IMR-90 (cell line): ENCODE measurements at regions not wholly inside any gene's neighbourhood (a gene's known extent, or its start where the extent isn't known, plus 50 kb on each side); places are given as distances from the start of the nearest gene placed in this dataset.

Experiments
- ATAC-seq: fragments of 200-7000 bp; cut with Tn5 transposase; 2 replicates; pipeline ENCODE4 v1.9.1; 2020; ENCODE audit warnings: low read depth, mild to moderate bottlenecking, moderate library complexity
- BruUV-seq: library from RNA; stranded (reverse); fragments of 400-500 nt; replicated peaks from 2 replicates; lab custom pipeline; 2021; lab: Mats Ljungman, UMichigan
- CTCF ChIA-PET: fragments of 300-600 bp; formaldehyde crosslinking; extraction: SDS; loops from one replicate; lab custom pipeline; 2021; ENCODE audit warnings: antibody characterized with exemption; lab: Yijun Ruan, JAX
- POLR2A ChIA-PET: fragments of 300-600 bp; sonication (Branson Sonifier 250); formaldehyde crosslinking; loops from one replicate; lab custom pipeline; 2022; ENCODE audit warnings: antibody characterized with exemption; ENCODE audit not compliant: unreplicated experiment; lab: Charles Lee
- DNase-seq: peaks from one replicate; pipeline ENCODE4 v3.0.0; 2013
- H2AFZ ChIP-seq: replicated peaks from 2 replicates; pipeline ENCODE3; 2013; ENCODE audit warnings: low read length, mild to moderate bottlenecking; ENCODE audit not compliant: poor library complexity
- H2AK5ac ChIP-seq: 2 replicates; pipeline ENCODE4 v1.6.1; 2013; ENCODE audit warnings: low read depth, low read length, inconsistent platforms
- H2AK9ac ChIP-seq: replicated peaks from 2 replicates; pipeline ENCODE3; 2013; ENCODE audit warnings: mild to moderate bottlenecking, low read depth, low read length, moderate library complexity; ENCODE audit not compliant: poor library complexity
- H2BK120ac ChIP-seq: 2 replicates; pipeline ENCODE4 v1.6.1; 2013; ENCODE audit warnings: low read depth, low read length, inconsistent platforms
- H2BK15ac ChIP-seq: 3 replicates; pipeline ENCODE4 v1.6.1; 2013; ENCODE audit warnings: low read depth, low read length, inconsistent platforms
- H2BK20ac ChIP-seq: 2 replicates; pipeline ENCODE4 v1.6.1; 2013; ENCODE audit warnings: low read depth, mild to moderate bottlenecking, inconsistent platforms, low read length, moderate library complexity
- H2BK5ac ChIP-seq: 2 replicates; pipeline ENCODE4 v1.6.1; 2013; ENCODE audit warnings: mild to moderate bottlenecking, low read depth, low read length, inconsistent platforms; ENCODE audit not compliant: poor library complexity, severe bottlenecking
- H3K14ac ChIP-seq: replicated peaks from 2 replicates; pipeline ENCODE4 v1.6.1; 2013; ENCODE audit warnings: low read depth, low read length, inconsistent platforms
- H3K18ac ChIP-seq: 2 replicates; pipeline ENCODE4 v1.6.1; 2013; ENCODE audit warnings: low read depth, low read length, control low read depth
- H3K23ac ChIP-seq: 2 replicates; pipeline ENCODE4 v1.6.1; 2013; ENCODE audit warnings: low read depth, low read length, inconsistent platforms
- H3K27ac ChIP-seq: 2 replicates; pipeline ENCODE4 v1.5.1; 2013; ENCODE audit warnings: mild to moderate bottlenecking, control low read depth, low read length; ENCODE audit not compliant: insufficient read depth
- H3K27me3 ChIP-seq: 2 replicates; pipeline ENCODE4 v1.6.1; 2013; ENCODE audit warnings: low read length; ENCODE audit not compliant: control insufficient read depth, insufficient read depth
- H3K36me3 ChIP-seq: 2 replicates; pipeline ENCODE4 v1.6.1; 2013; ENCODE audit warnings: low read length, mixed read lengths; ENCODE audit not compliant: control insufficient read depth, insufficient read depth
- H3K4ac ChIP-seq: 2 replicates; pipeline ENCODE4 v1.6.1; 2013; ENCODE audit warnings: low read depth, low read length, inconsistent platforms
- H3K4me1 ChIP-seq: 2 replicates; pipeline ENCODE4 v1.6.1; 2013; ENCODE audit warnings: low read length, mixed read lengths; ENCODE audit not compliant: control insufficient read depth, insufficient read depth
- H3K4me2 ChIP-seq: 2 replicates; pipeline ENCODE4 v1.6.1; 2013; ENCODE audit warnings: low read depth, mild to moderate bottlenecking, control low read depth, low read length, moderate library complexity
- H3K4me3 ChIP-seq: 2 replicates; pipeline ENCODE4 v1.5.1; 2013; ENCODE audit warnings: low read depth, mild to moderate bottlenecking, control low read depth, low read length, moderate library complexity; ENCODE audit not compliant: insufficient read depth
- H3K56ac ChIP-seq: 2 replicates; pipeline ENCODE4 v1.6.1; 2013; ENCODE audit warnings: low read length, inconsistent platforms; ENCODE audit not compliant: insufficient read depth; ENCODE audit errors: extremely low read depth
- H3K79me1 ChIP-seq, 2 experiments: 2 replicates each; pipeline ENCODE4 v1.6.1; 2013; ENCODE audit warnings: low read length in 2 of 2, inconsistent platforms in 1 of 2, low read depth in 1 of 2
- H3K9ac ChIP-seq: 2 replicates; pipeline ENCODE4 v1.6.1; 2013; ENCODE audit warnings: low read depth, low read length, control low read depth
- H3K9me1 ChIP-seq: 2 replicates; pipeline ENCODE4 v1.6.1; 2013; ENCODE audit warnings: low read length, inconsistent platforms; ENCODE audit not compliant: insufficient read depth
- H3K9me3 ChIP-seq: 2 replicates; pipeline ENCODE4 v1.6.1; 2013; ENCODE audit warnings: low read length; ENCODE audit not compliant: control insufficient read depth, insufficient read depth
- H4K20me1 ChIP-seq: 2 replicates; pipeline ENCODE4 v1.6.1; 2013; ENCODE audit warnings: low read length, inconsistent platforms; ENCODE audit not compliant: insufficient read depth
- H4K5ac ChIP-seq: 2 replicates; pipeline ENCODE4 v1.6.1; 2013; ENCODE audit warnings: mild to moderate bottlenecking, low read depth, low read length, control low read depth
- H4K8ac ChIP-seq, 2 experiments: 2 replicates each; pipeline ENCODE4 v1.6.1; 2013; ENCODE audit warnings: low read depth in 2 of 2, low read length in 2 of 2, control low read depth in 1 of 2, inconsistent platforms in 1 of 2
- H4K91ac ChIP-seq: 2 replicates; pipeline ENCODE4 v1.6.1; 2013; ENCODE audit warnings: low read depth, low read length, inconsistent platforms; ENCODE audit not compliant: insufficient read depth
- CEBPB ChIP-seq: IDR thresholded peaks from 2 replicates; pipeline ENCODE4 v1.6.1; 2012; ENCODE audit warnings: low read depth, low read length, improper control_type of control experiment
- POLR2A ChIP-seq: IDR thresholded peaks from 2 replicates; pipeline ENCODE4 v1.6.1; 2012; ENCODE audit warnings: mild to moderate bottlenecking, low read depth, low read length
- WGBS, 2 experiments: methylation state at CpG; one replicate each; pipeline versions ENCODE4 v1.1.5 to v1.1.7; 2013; ENCODE audit warnings: missing lambda C conversion rate in 2 of 2; ENCODE audit not compliant: insufficient read length in 1 of 2; ENCODE audit errors: extremely low coverage in 2 of 2; 5-methylcytosine and 5-hydroxymethylcytosine counted together
- dilution Hi-C: fragments of 300-500 bp; cut with HindIII; formaldehyde crosslinking; loops from one replicate; pipeline ENCODE4 v1.14.3; 2018; ENCODE audit warnings: low sequenced_read_pairs; ENCODE audit not compliant: unreplicated experiment
- in situ Hi-C: fragments of 300-500 bp; cut with MboI; formaldehyde crosslinking; loops from 3 replicates; pipeline ENCODE4 v1.14.3; 2019; ENCODE audit warnings: low sequenced_read_pairs, inconsistent platforms, mixed read lengths
- intact Hi-C: fragments of 100-400 bp; cut with micrococcal nuclease; formaldehyde crosslinking; loops from 2 replicates; pipeline ENCODE4 v1.10.0; 2022
- TF ChIP-seq, protein P1 (sequence below): conservative IDR thresholded peaks from 2 replicates; pipeline ENCODE4 v1.5.1; 2012; ENCODE audit warnings: mild to moderate bottlenecking, low read depth, low read length, improper control_type of control experiment

GRCh38 chr14:85317491-85318021 lies 212.4 kb upstream of the FLRT2 start:
- TF ChIP-seq CEBPB = peak; percentile 15; the same call in 1 of the 2 replicates
- TF ChIP-seq POLR2A = no peak
- TF ChIP-seq, protein P1, sequence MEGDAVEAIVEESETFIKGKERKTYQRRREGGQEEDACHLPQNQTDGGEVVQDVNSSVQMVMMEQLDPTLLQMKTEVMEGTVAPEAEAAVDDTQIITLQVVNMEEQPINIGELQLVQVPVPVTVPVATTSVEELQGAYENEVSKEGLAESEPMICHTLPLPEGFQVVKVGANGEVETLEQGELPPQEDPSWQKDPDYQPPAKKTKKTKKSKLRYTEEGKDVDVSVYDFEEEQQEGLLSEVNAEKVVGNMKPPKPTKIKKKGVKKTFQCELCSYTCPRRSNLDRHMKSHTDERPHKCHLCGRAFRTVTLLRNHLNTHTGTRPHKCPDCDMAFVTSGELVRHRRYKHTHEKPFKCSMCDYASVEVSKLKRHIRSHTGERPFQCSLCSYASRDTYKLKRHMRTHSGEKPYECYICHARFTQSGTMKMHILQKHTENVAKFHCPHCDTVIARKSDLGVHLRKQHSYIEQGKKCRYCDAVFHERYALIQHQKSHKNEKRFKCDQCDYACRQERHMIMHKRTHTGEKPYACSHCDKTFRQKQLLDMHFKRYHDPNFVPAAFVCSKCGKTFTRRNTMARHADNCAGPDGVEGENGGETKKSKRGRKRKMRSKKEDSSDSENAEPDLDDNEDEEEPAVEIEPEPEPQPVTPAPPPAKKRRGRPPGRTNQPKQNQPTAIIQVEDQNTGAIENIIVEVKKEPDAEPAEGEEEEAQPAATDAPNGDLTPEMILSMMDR = no peak
- H3K79me1 ChIP-seq = no peaks in the 10 kb centered on the region
- DNase-seq (peak; percentile 26), ATAC-seq (no peak)
- H3K56ac ChIP-seq = no peak overlapping the region
- H3K4me2 ChIP-seq = no peak overlapping the region
- H4K5ac ChIP-seq = peak overlapping the region; percentile 17; the same call in 1 of the 2 replicates
- no CpG with 5 or more reads among the region's 3 CpGs for WGBS, 2 experiments
- no peak overlapping the region for H3K4me3 ChIP-seq
- H3K23ac ChIP-seq = no peak overlapping the region
- H3K9ac ChIP-seq = no peak overlapping the region
- H4K91ac ChIP-seq = no peak overlapping the region
- H3K9me3 ChIP-seq = no peaks in the 10 kb centered on the region
- no peak overlapping the region for H2BK20ac ChIP-seq
- H2AFZ ChIP-seq = no peak overlapping the region
- no peaks in the 10 kb centered on the region for H4K20me1 ChIP-seq
- H2BK5ac ChIP-seq = no peak overlapping the region
- H3K18ac ChIP-seq = peak overlapping the region; percentile 29; the same call in 1 of the 2 replicates
- H2BK120ac ChIP-seq = no peak overlapping the region
- peaks cover 2% of the 10 kb centered on the region; the same call in 1 of the 2 replicates for H3K4me1 ChIP-seq
- in situ Hi-C loops = no loop called here
- intact Hi-C loops = loop anchor here (10.0 kb wide), 1 partner anchor 207 kb away; no protein-coding TSS in a partner anchor
- no peak overlapping the region for H2AK9ac ChIP-seq
- no peak overlapping the region for H3K27ac ChIP-seq
- H3K9me1 ChIP-seq = no peaks in the 10 kb centered on the region
- no peaks in the 10 kb centered on the region for H3K27me3 ChIP-seq
- no peak overlapping the region for H3K4ac ChIP-seq
- H2BK15ac ChIP-seq = no peak overlapping the region
- no peaks in the 10 kb centered on the region for H3K36me3 ChIP-seq
- BruUV-seq = no TSS peak
- H4K8ac ChIP-seq = no peak overlapping the region
- no peak overlapping the region for H2AK5ac ChIP-seq
- ChIA-PET CTCF (interaction anchor here (0.6 kb wide), 2 partner anchors 27 to 53 kb away, joined by 3 to 4 read pairs; no protein-coding TSS in a partner anchor), POLR2A (no interaction called here)
- H3K14ac ChIP-seq = no peak overlapping the region
- dilution Hi-C loops = no loop called here
